Activated CD4-positive, alpha-beta T cell treated with anti-CD3 and anti-CD28 coated beads for 24 hours (primary cell): ENCODE measurements at regions not wholly inside any gene's neighbourhood (a gene's known extent, or its start where the extent isn't known, plus 50 kb on each side); places are given as distances from the start of the nearest gene placed in this dataset.
A peak's percentile ranks its signal among the peaks of the same experiment; 100 is the strongest.

ENCODE experiments used
- DNase-seq, 2 donors: peaks; one replicate each; pipeline ENCODE4 v3.0.0-alpha.2; 2020; ENCODE audit warnings: low read depth in 2 of 2

- peak in 1 of 2 donors; percentile 63 for DNase-seq
Observed at GRCh38 chr14:49999146-49999761, 106.4 kb downstream of the ARF6 start.

- no peak for DNase-seq
Observed at GRCh38 chr14:49999826-50000379, 107.0 kb downstream of the ARF6 start.

- DNase-seq = peak; percentile 52 to 69
Observed at GRCh38 chr14:50000380-50001150, 107.7 kb downstream of the ARF6 start.

GRCh38 chr14:50001151-50001998 lies 108.5 kb downstream of the ARF6 start:
- peak; percentile 50 for DNase-seq

GRCh38 chr14:50001999-50002925 lies 109.4 kb downstream of the ARF6 start:
- DNase-seq = peak; percentile 21 to 60

GRCh38 chr14:50002926-50003212 lies 110.0 kb downstream of the ARF6 start:
- no peak for DNase-seq

- DNase-seq = peak; percentile 58 to 66
Observed at GRCh38 chr14:50003213-50004021, 110.5 kb downstream of the ARF6 start.

GRCh38 chr14:50006141-50006540 lies 110.2 kb downstream of the VCPKMT start:
- no peak for DNase-seq

GRCh38 chr14:50007123-50007903 lies 109.1 kb downstream of the VCPKMT start:
- DNase-seq = no peak

GRCh38 chr14:50008562-50008961 lies 107.8 kb downstream of the VCPKMT start:
- no peak for DNase-seq

- no peak for DNase-seq
Observed at GRCh38 chr14:50008974-50009373, 107.4 kb downstream of the VCPKMT start.

GRCh38 chr14:50010752-50011151 lies 105.6 kb downstream of the VCPKMT start:
- DNase-seq = no peak

- DNase-seq = no peak
Observed at GRCh38 chr14:50011242-50011641, 105.1 kb downstream of the VCPKMT start.

GRCh38 chr14:50012644-50013043 lies 103.7 kb downstream of the VCPKMT start:
- DNase-seq = no peak

- DNase-seq = no peak
Observed at GRCh38 chr14:50013198-50013918, 103.0 kb downstream of the VCPKMT start.

GRCh38 chr14:50013934-50014333 lies 102.4 kb downstream of the VCPKMT start:
- DNase-seq = no peak

GRCh38 chr14:50014809-50015430 lies 101.5 kb downstream of the VCPKMT start:
- DNase-seq = no peak

- no peak for DNase-seq
Observed at GRCh38 chr14:50015716-50016115, 100.7 kb downstream of the VCPKMT start.
